Ishikawa (cell line): ENCODE measurements at regions not wholly inside any gene's neighbourhood (a gene's known extent, or its start where the extent isn't known, plus 50 kb on each side); places are given as distances from the start of the nearest gene placed in this dataset.

Experiments
- CEBPB ChIP-seq: IDR thresholded peaks from 2 replicates; pipeline ENCODE4 v1.6.1; 2012
- CREB1 ChIP-seq: IDR thresholded peaks from 2 replicates; pipeline ENCODE4 v1.6.1; 2012; ENCODE audit warnings: low read depth
- EGR1 ChIP-seq: IDR thresholded peaks from 2 replicates; pipeline ENCODE4 v1.6.1; 2012
- EP300 ChIP-seq: IDR thresholded peaks from 2 replicates; pipeline ENCODE4 v1.6.1; 2012; ENCODE audit warnings: borderline replicate concordance
- FOXM1 ChIP-seq: IDR thresholded peaks from 2 replicates; pipeline ENCODE4 v1.6.1; 2012; ENCODE audit warnings: low read depth, borderline replicate concordance
- MAX ChIP-seq: IDR thresholded peaks from 2 replicates; pipeline ENCODE4 v1.6.1; 2012
- NFIC ChIP-seq: IDR thresholded peaks from 2 replicates; pipeline ENCODE4 v1.6.1; 2012
- RAD21 ChIP-seq: IDR thresholded peaks from 2 replicates; pipeline ENCODE4 v1.6.1; 2012; ENCODE audit warnings: low read depth
- TAF1 ChIP-seq: IDR thresholded peaks from 2 replicates; pipeline ENCODE4 v1.6.1; 2012; ENCODE audit warnings: low read depth, mild to moderate bottlenecking
- TCF12 ChIP-seq: IDR thresholded peaks from 2 replicates; pipeline ENCODE4 v1.6.1; 2012; ENCODE audit warnings: low read depth
- TEAD4 ChIP-seq: IDR thresholded peaks from 2 replicates; pipeline ENCODE4 v1.6.1; 2012
- USF1 ChIP-seq: IDR thresholded peaks from 2 replicates; pipeline ENCODE4 v1.6.1; 2012
- YY1 ChIP-seq: IDR thresholded peaks from 2 replicates; pipeline ENCODE4 v1.6.1; 2012; ENCODE audit warnings: low read depth
- ZBTB7A ChIP-seq: IDR thresholded peaks from 2 replicates; pipeline ENCODE4 v1.6.1; 2012; ENCODE audit warnings: low read depth
- TF ChIP-seq, protein P1 (sequence below): IDR thresholded peaks from 2 replicates; pipeline ENCODE4 v1.6.1; 2012; ENCODE audit warnings: low read depth, mild to moderate bottlenecking

- no peak for TF ChIP-seq YY1
- TF ChIP-seq TEAD4: no peak
- no peak for TF ChIP-seq MAX
- no peak for TF ChIP-seq CEBPB
- TF ChIP-seq NFIC: no peak
- no peak for TF ChIP-seq TAF1
- TF ChIP-seq FOXM1: no peak
Observed at GRCh38 chr21:34204481-34205439, 131.4 kb downstream of the MRPS6 start.

GRCh38 chr21:34205811-34206571 is 132.6 kb downstream of the MRPS6 start:
- no peak for TF ChIP-seq CEBPB
- TF ChIP-seq, protein P1, sequence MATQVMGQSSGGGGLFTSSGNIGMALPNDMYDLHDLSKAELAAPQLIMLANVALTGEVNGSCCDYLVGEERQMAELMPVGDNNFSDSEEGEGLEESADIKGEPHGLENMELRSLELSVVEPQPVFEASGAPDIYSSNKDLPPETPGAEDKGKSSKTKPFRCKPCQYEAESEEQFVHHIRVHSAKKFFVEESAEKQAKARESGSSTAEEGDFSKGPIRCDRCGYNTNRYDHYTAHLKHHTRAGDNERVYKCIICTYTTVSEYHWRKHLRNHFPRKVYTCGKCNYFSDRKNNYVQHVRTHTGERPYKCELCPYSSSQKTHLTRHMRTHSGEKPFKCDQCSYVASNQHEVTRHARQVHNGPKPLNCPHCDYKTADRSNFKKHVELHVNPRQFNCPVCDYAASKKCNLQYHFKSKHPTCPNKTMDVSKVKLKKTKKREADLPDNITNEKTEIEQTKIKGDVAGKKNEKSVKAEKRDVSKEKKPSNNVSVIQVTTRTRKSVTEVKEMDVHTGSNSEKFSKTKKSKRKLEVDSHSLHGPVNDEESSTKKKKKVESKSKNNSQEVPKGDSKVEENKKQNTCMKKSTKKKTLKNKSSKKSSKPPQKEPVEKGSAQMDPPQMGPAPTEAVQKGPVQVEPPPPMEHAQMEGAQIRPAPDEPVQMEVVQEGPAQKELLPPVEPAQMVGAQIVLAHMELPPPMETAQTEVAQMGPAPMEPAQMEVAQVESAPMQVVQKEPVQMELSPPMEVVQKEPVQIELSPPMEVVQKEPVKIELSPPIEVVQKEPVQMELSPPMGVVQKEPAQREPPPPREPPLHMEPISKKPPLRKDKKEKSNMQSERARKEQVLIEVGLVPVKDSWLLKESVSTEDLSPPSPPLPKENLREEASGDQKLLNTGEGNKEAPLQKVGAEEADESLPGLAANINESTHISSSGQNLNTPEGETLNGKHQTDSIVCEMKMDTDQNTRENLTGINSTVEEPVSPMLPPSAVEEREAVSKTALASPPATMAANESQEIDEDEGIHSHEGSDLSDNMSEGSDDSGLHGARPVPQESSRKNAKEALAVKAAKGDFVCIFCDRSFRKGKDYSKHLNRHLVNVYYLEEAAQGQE: no peak

- TF ChIP-seq MAX (no peak), EGR1 (no peak), TAF1 (no peak), RAD21 (no peak), ZBTB7A (no peak)
Observed at GRCh38 chr21:34213959-34214358, 140.6 kb downstream of the MRPS6 start.

GRCh38 chr21:34215501-34215900 is 142.1 kb downstream of the MRPS6 start:
- TF ChIP-seq TCF12 (no peak), EGR1 (no peak), USF1 (no peak), EP300 (no peak), ZBTB7A (no peak), RAD21 (no peak), CREB1 (no peak), NFIC (no peak), TEAD4 (no peak), CEBPB (no peak), YY1 (no peak), MAX (no peak), TAF1 (no peak), FOXM1 (no peak)
- TF ChIP-seq, protein P1: no peak

GRCh38 chr21:34215911-34216717 is 142.7 kb downstream of the MRPS6 start:
- TF ChIP-seq FOXM1 (no peak), YY1 (no peak), NFIC (no peak), TCF12 (no peak), CEBPB (no peak), EP300 (no peak), TEAD4 (no peak), TAF1 (no peak), RAD21 (no peak), USF1 (no peak), ZBTB7A (no peak), CREB1 (no peak), EGR1 (no peak), MAX (no peak)
- TF ChIP-seq, protein P1: no peak
